ENCODE measurements at regions not wholly inside any gene's neighbourhood (a gene's known extent, or its start where the extent isn't known, plus 50 kb on each side); places are given as distances from the start of the nearest gene placed in this dataset.
A peak's percentile ranks its signal among the peaks of the same experiment; 100 is the strongest.

GRCh38 chr3:127467391-127467790 lies 123.1 kb downstream of the TPRA1 start:
- DNase-seq (ENCODE audit: low read depth in 1 of 2, low spot score in 1 of 2): no peak
- in situ Hi-C loops (cut with HindIII; ENCODE audit: low pct_unique_long_range_greater_than_20kb, low sequenced_read_pairs): no loop called here
- no peak for TF ChIP-seq JUND (IDR thresholded peaks at IDR 0.05; ENCODE audit: low read depth)

GRCh38 chr3:127464642-127465041 lies 125.9 kb downstream of the TPRA1 start:
- in situ Hi-C loops (cut with HindIII; ENCODE audit: low pct_unique_long_range_greater_than_20kb, low sequenced_read_pairs): no loop called here
- no peak for DNase-seq (ENCODE audit: low read depth in 1 of 2, low spot score in 1 of 2)
- no peak for TF ChIP-seq JUND (IDR thresholded peaks at IDR 0.05; ENCODE audit: low read depth)

GRCh38 chr3:127462111-127462655 lies 128.3 kb downstream of the TPRA1 start:
- TF ChIP-seq JUND (IDR thresholded peaks at IDR 0.05; ENCODE audit: low read depth): no peak
- DNase-seq (ENCODE audit: low read depth in 1 of 2, low spot score in 1 of 2): peak in 1 of 2 experiments; percentile 38
- in situ Hi-C loops (cut with HindIII; ENCODE audit: low pct_unique_long_range_greater_than_20kb, low sequenced_read_pairs): no loop called here

- DNase-seq (ENCODE audit: low read depth in 1 of 2, low spot score in 1 of 2): no peak
- TF ChIP-seq JUND (IDR thresholded peaks at IDR 0.05; ENCODE audit: low read depth): no peak
- in situ Hi-C loops (cut with HindIII; ENCODE audit: low pct_unique_long_range_greater_than_20kb, low sequenced_read_pairs): no loop called here
These were observed 129.1 kb downstream of the TPRA1 start for GRCh38 chr3:127461286-127461910.

GRCh38 chr3:127459891-127460290 lies 130.6 kb downstream of the TPRA1 start:
- DNase-seq (ENCODE audit: low read depth in 1 of 2, low spot score in 1 of 2): no peak
- in situ Hi-C loops (cut with HindIII; ENCODE audit: low pct_unique_long_range_greater_than_20kb, low sequenced_read_pairs): no loop called here

GRCh38 chr3:127458696-127459604 lies 131.6 kb downstream of the TPRA1 start:
- no peak for TF ChIP-seq JUND (IDR thresholded peaks at IDR 0.05; ENCODE audit: low read depth)
- DNase-seq (ENCODE audit: low read depth in 1 of 2, low spot score in 1 of 2): peak; percentile 41 to 61
- in situ Hi-C loops (cut with HindIII; ENCODE audit: low pct_unique_long_range_greater_than_20kb, low sequenced_read_pairs): no loop called here

More at GRCh38 chr3:127459891-127460290, 130.6 kb downstream of the TPRA1 start:
- TF ChIP-seq JUND (IDR thresholded peaks at IDR 0.05; ENCODE audit: low read depth): no peak

- TF ChIP-seq JUND (IDR thresholded peaks at IDR 0.05; ENCODE audit: low read depth): no peak
- in situ Hi-C loops (cut with HindIII; ENCODE audit: low pct_unique_long_range_greater_than_20kb, low sequenced_read_pairs): no loop called here
- DNase-seq (ENCODE audit: low read depth in 1 of 2, low spot score in 1 of 2): no peak
These were observed 132.9 kb downstream of the TPRA1 start for GRCh38 chr3:127457546-127458145.

- in situ Hi-C loops (cut with HindIII; ENCODE audit: low pct_unique_long_range_greater_than_20kb, low sequenced_read_pairs): no loop called here
- TF ChIP-seq JUND (IDR thresholded peaks at IDR 0.05; ENCODE audit: low read depth): no peak
- no peak for DNase-seq (ENCODE audit: low read depth in 1 of 2, low spot score in 1 of 2)
These were observed 133.4 kb downstream of the TPRA1 start for GRCh38 chr3:127457094-127457475.

- DNase-seq (ENCODE audit: low read depth in 1 of 2, low spot score in 1 of 2): no peak
- TF ChIP-seq JUND (IDR thresholded peaks at IDR 0.05; ENCODE audit: low read depth): no peak
- in situ Hi-C loops (cut with HindIII; ENCODE audit: low pct_unique_long_range_greater_than_20kb, low sequenced_read_pairs): no loop called here
These were observed 134.0 kb downstream of the TPRA1 start for GRCh38 chr3:127456471-127457093.

GRCh38 chr3:127455541-127456450 lies 134.7 kb downstream of the TPRA1 start:
- no peak for TF ChIP-seq JUND (IDR thresholded peaks at IDR 0.05; ENCODE audit: low read depth)
- in situ Hi-C loops (cut with HindIII; ENCODE audit: low pct_unique_long_range_greater_than_20kb, low sequenced_read_pairs): no loop called here
- peak; percentile 67 to 89 for DNase-seq (ENCODE audit: low read depth in 1 of 2, low spot score in 1 of 2)

GRCh38 chr3:127454968-127455367 lies 135.6 kb downstream of the TPRA1 start:
- in situ Hi-C loops (cut with HindIII; ENCODE audit: low pct_unique_long_range_greater_than_20kb, low sequenced_read_pairs): no loop called here
- DNase-seq (ENCODE audit: low read depth in 1 of 2, low spot score in 1 of 2): no peak

More at GRCh38 chr3:127454968-127455367, 135.6 kb downstream of the TPRA1 start:
- TF ChIP-seq JUND (IDR thresholded peaks at IDR 0.05; ENCODE audit: low read depth): no peak
